Activated CD4-positive, alpha-beta T cell treated with anti-CD3 and anti-CD28 coated beads, Interleukin-2, amount 10 ng/mL, durations not matched to agents 24 days and 14 days (primary cell): ENCODE measurements at regions not wholly inside any gene's neighbourhood (a gene's known extent, or its start where the extent isn't known, plus 50 kb on each side); places are given as distances from the start of the nearest gene placed in this dataset.
"Not testable (repeated sequence)": the region's sequence is repeated elsewhere in the genome, so short reads cannot be mapped to it uniquely, and the experiment has no call there.

Experiments
- DNase-seq: peaks from one replicate; pipeline ENCODE4 v3.0.0; 2022
- H3K27ac Mint-ChIP-seq: one replicate; pipeline ENCODE4 v1.8.0; 2022; ENCODE audit warnings: mild to moderate bottlenecking, mixed read lengths
- H3K27me3 Mint-ChIP-seq: one replicate; pipeline ENCODE4 v1.8.0; 2022; ENCODE audit warnings: mixed read lengths
- H3K36me3 Mint-ChIP-seq: one replicate; pipeline ENCODE4 v1.8.0; 2022; ENCODE audit warnings: low read depth, mild to moderate bottlenecking, mixed read lengths
- H3K4me1 Mint-ChIP-seq: one replicate; pipeline ENCODE4 v1.8.0; 2021; ENCODE audit warnings: mixed read lengths
- H3K4me3 Mint-ChIP-seq: one replicate; pipeline ENCODE4 v1.8.0; 2022; ENCODE audit warnings: mild to moderate bottlenecking, moderate library complexity, mixed read lengths
- H3K9me3 Mint-ChIP-seq: one replicate; pipeline ENCODE4 v1.8.0; 2021; ENCODE audit warnings: mixed read lengths
- intact Hi-C: fragments of 100-400 bp; cut with micrococcal nuclease; formaldehyde crosslinking; loops from one replicate; pipeline ENCODE4 v1.15.1; 2023

DNA sequence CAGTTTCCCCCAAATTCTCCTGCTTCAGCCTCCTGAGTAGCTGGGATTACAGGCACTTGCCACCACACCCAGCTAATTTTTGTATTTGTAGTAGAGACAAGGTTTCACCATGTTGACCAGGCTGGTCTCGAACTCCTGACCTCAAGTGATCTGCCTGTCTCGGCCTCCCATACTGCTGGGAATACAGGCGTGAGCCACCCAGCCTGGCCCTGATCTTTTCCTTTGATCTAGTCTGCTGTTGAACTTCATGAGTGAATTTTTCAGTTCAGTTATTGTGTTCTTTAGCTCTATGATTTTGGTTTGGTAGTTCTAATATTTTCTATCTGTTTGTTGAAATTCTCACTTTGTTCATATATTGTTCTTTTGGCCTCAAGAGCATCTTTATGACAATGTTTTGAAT is 83.4 kb upstream of the RAP2C start:
- intact Hi-C loops, H3K9me3 Mint-ChIP-seq, H3K27me3 Mint-ChIP-seq, H3K36me3 Mint-ChIP-seq, H3K27ac Mint-ChIP-seq, H3K4me3 Mint-ChIP-seq, H3K4me1 Mint-ChIP-seq, DNase-seq: not testable (repeated sequence)

DNA sequence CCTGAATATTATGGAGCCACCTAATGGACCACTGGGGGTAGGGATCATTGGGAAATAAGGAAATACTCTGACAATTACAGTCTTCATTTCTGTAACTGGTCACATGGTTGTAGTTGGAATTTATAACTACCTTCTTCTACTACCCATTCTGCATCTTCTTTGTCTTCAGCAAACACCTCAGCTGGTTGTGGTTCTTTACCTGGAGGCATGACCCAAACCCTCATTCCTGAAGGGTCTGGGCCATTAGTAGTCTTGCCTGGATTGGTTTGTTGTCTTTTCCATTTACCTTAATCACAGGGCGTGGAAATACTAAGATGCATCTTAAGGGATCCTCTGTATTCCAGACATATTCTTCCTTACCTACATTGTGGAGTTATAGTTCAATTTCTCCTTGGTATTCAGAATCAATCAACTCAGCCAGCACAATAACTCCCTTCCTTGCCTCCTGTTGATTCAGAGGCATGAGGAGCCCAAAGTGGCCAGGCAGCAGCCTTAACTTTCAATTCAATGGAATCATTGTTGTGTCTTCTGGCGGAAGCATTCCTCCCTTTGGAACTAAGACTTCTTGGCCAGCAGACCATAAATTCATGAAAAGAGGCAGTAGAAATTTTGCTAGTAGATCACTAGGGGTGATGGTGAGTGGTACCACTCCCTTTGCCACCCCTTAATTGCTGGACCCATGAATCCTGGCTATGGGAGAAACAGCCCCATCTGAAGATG is 75.7 kb upstream of the RAP2C start:
- no peaks in the 10 kb centered on the region for H3K4me1 Mint-ChIP-seq
- H3K4me3 Mint-ChIP-seq: no peak overlapping the region
- no peaks in the 10 kb centered on the region for H3K9me3 Mint-ChIP-seq
- no peak overlapping the region for H3K27ac Mint-ChIP-seq
- no peaks in the 10 kb centered on the region for H3K36me3 Mint-ChIP-seq
- no peak for DNase-seq
- intact Hi-C loops: no loop called here
- H3K27me3 Mint-ChIP-seq: no peaks in the 10 kb centered on the region

DNA sequence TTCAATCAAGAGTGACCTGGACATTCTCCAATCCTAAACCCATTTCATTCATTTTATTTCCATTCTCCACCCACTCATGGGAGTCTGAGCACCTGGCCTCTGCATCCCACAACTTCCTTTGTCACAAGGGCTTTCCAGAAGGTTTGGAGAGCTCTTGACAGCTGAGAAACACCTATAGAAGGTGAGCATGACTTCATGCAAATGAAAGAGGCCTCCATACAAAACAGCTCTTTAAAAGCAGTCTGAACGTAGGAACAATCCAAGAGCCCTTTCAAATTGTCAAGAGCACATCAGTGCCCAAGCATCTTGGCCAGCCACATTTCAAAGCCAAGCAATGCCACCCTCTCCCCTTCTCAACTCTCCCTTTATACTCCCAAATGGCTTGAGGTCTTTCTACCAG is 74.9 kb upstream of the RAP2C start:
- Mint-ChIP-seq H3K27ac (no peak overlapping the region), H3K4me1 (no peaks in the 10 kb centered on the region), H3K9me3 (no peaks in the 10 kb centered on the region), H3K4me3 (no peak overlapping the region), H3K36me3 (no peaks in the 10 kb centered on the region), H3K27me3 (no peaks in the 10 kb centered on the region)
- no peak for DNase-seq
- intact Hi-C loops: no loop called here

DNA sequence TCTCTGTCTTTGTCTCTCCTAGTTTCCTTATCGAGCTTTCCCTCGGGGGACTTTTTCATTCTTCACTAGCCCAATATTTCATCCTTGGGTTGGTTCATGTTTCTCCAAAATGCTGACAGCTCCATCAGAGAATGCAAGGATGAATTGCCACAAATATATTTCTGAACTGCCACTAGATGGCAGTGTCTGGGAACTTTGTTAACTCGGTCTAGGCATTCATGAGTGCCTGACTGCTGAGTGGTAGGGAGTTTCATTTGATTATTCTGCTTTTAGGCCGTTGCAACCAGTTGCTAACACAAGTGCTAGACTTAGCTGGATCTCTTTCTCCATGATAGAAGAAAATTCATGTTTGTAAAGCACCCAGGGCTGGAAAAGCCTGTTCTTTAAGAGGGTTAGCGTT is 73.5 kb upstream of the RAP2C start:
- Mint-ChIP-seq H3K27ac (no peak overlapping the region), H3K9me3 (no peaks in the 10 kb centered on the region), H3K4me3 (no peak overlapping the region), H3K27me3 (peaks cover under 1% of the 10 kb centered on the region), H3K4me1 (no peaks in the 10 kb centered on the region), H3K36me3 (no peaks in the 10 kb centered on the region)
- peak; percentile 67 for DNase-seq
- intact Hi-C loops: loop anchor here (2.0 kb wide), 2 partner anchors 320 to 338 kb away; no protein-coding TSS in a partner anchor

DNA sequence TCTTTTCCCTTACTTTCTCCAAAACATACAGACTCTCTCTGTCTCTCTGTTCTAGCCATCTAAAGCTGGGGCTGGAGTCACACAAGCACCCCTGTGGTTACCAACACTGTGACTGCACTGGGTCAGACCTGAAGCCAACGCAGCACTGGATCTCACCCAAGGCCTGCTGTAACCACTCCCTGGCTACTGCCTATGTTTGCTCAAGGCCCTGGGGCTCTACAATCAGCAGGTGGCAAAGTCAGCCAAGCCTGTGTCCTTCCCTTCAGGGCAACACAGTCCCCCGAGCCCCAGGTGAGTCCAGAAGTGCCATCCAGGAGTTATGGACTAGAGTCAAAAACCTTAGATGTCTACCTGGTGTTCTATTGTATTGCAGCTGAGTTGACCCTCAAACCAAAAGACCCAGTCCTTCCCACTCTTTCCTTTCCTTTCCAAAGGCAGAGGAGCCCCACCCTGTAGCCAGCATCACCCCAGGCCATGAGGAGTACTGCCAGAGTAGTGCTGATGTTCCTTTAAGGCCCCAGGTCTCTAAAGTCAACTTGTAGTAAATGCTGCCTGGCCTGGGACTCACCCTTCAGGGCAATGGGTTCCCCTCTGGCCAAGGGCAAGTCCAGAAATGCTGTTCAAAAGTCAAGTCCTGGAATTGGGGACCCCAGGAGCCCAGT is 58.8 kb upstream of the RAP2C start:
- intact Hi-C loops: no loop called here

DNA sequence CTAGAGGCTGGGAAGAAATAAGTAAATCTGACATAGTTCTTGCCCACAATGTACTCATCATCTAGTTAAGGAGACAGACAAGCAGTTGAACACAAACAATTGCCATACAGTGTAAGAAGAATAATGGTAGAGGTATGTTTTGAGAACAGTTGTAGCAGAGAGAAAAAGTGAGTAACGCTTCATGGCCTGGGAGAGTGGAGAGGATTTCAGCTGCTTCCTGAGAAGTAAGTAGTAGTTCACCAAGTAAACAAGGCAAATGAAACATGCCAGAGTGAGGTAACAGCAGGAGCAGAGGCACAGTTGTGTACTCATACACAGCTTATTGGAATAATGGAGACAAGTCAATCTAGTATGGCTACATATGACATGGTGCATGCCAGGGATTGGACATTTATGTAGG is 53.6 kb upstream of the RAP2C start:
- no peak overlapping the region for H3K27ac Mint-ChIP-seq
- no peaks in the 10 kb centered on the region for H3K9me3 Mint-ChIP-seq
- no peak overlapping the region for H3K4me3 Mint-ChIP-seq
- peaks cover 2% of the 10 kb centered on the region for H3K27me3 Mint-ChIP-seq
- DNase-seq: no peak
- peaks cover 4% of the 10 kb centered on the region for H3K4me1 Mint-ChIP-seq
- intact Hi-C loops: no loop called here
- H3K36me3 Mint-ChIP-seq: no peaks in the 10 kb centered on the region

More for the DNA sequence above, 58.8 kb upstream of the RAP2C start:
- peaks cover 2% of the 10 kb centered on the region for H3K27me3 Mint-ChIP-seq
- H3K27ac Mint-ChIP-seq: no peak overlapping the region
- DNase-seq: no peak
- no peak overlapping the region for H3K4me3 Mint-ChIP-seq
- H3K36me3 Mint-ChIP-seq: no peaks in the 10 kb centered on the region
- no peaks in the 10 kb centered on the region for H3K4me1 Mint-ChIP-seq
- no peaks in the 10 kb centered on the region for H3K9me3 Mint-ChIP-seq

DNA sequence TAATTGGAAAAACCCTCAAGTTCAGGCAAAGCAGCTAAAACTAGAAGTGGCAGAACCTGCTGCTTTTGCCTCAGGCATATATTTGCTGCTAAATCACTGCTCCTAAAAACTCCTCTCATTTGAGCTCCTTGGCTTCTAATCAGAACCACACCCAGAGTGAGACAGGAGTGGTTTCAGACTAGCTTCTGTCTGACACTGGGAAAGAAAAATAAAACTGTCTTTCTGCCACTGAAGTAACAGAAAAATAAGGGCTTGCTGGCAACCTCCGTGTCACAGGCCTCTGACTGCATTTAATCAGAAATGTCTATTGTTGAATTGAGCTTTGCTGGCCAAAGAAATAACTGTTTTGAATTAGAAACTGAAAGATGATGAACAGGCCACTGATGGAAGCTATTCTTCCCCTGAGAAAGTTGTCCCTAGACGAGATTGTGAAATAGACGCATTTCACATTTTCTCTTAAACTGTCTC is 52.1 kb upstream of the RAP2C start:
- DNase-seq: no peak
- H3K36me3 Mint-ChIP-seq: no peaks in the 10 kb centered on the region
- H3K4me1 Mint-ChIP-seq: peaks cover 9% of the 10 kb centered on the region
- intact Hi-C loops: no loop called here
- no peak overlapping the region for H3K27ac Mint-ChIP-seq
- no peaks in the 10 kb centered on the region for H3K9me3 Mint-ChIP-seq
- H3K4me3 Mint-ChIP-seq: no peak overlapping the region
- peaks cover 2% of the 10 kb centered on the region for H3K27me3 Mint-ChIP-seq

DNA sequence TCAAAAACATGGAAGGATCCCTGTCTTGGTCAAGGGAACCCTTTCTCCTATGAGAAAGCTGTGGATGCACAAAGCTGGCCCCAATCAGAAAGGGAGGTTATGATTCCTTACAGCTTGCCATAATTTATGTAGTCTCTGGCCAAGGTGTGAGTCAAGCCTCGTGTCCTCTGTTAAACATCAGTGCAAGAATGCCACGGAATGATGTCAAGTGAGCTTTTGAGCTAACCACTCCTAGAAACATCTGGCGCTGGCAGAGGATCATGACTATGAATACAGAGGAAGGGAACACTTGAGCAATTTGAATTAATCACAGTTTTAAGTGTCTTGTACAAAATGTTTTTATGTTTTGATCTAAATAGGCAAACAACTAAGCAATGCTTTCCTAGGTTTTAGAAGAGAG is 51.5 kb upstream of the RAP2C start:
- Mint-ChIP-seq H3K27me3 (peaks cover 2% of the 10 kb centered on the region), H3K4me1 (peaks cover 9% of the 10 kb centered on the region), H3K36me3 (no peaks in the 10 kb centered on the region), H3K9me3 (no peaks in the 10 kb centered on the region), H3K27ac (no peak overlapping the region), H3K4me3 (no peak overlapping the region)
- intact Hi-C loops: no loop called here
- no peak for DNase-seq

DNA sequence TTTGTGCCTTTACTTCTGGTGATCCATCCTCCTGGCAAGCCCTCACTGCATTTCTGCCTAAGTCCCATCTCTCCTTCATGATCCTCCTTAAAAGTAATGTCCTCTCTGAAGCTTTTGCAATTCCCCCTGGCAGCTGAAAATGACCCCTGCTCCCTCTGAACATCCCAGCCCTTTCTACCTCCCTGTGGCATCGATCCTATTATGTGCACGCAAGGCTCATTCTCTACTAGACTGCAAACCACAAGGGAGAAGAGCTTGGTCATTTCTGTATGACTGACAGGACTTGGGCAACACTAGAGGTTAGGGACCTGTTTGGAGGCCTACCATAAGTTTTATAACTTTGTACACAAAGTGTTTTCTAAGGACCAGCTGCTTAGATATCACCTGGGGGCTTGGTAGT is 50.8 kb upstream of the RAP2C start:
- intact Hi-C loops: no loop called here
- Mint-ChIP-seq H3K9me3 (no peaks in the 10 kb centered on the region), H3K4me1 (peaks cover 9% of the 10 kb centered on the region), H3K27me3 (peaks cover 2% of the 10 kb centered on the region), H3K4me3 (no peak overlapping the region), H3K36me3 (no peaks in the 10 kb centered on the region), H3K27ac (no peak overlapping the region)
- no peak for DNase-seq
